Iris pigment epithelial cell (primary cell): ENCODE measurements at regions not wholly inside any gene's neighbourhood (a gene's known extent, or its start where the extent isn't known, plus 50 kb on each side); places are given as distances from the start of the nearest gene placed in this dataset.
"Not testable (repeated sequence)": the region's sequence is repeated elsewhere in the genome, so short reads cannot be mapped to it uniquely, and the experiment has no call there.

Experiments
- DNase-seq: peaks from one replicate; pipeline ENCODE4 v3.0.0-alpha.2; 2011; ENCODE audit warnings: low read depth

DNA sequence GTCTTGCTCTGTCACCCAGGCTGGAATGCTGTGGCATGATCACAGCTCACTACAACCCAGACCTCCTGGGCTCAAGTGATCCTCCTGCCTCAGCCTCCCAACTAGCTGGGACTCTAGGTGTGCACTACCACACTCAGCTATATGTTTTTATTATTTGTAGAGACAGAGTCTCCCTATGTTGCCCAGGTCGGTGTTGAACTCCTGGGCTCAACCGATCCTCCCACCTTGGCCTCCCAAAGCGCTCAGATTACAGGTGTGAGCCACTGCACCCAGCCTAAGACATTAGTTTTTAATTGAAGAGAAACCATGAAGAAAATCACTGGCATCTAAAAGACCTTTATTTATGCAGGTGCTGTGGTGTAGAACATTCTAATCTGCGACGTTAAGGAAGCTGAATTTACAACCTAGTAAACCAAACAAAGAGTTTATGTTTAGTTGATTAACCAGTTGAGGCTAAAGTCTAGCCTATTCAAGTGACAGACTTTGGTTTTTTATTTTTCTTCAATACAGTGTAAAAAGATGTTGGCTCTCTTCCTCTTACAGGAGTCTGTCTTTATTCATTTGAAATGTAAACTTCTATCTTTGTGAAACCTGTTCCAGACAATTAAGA, 52.5 kb upstream of the NBL1 start:
- DNase-seq: no peak

DNA sequence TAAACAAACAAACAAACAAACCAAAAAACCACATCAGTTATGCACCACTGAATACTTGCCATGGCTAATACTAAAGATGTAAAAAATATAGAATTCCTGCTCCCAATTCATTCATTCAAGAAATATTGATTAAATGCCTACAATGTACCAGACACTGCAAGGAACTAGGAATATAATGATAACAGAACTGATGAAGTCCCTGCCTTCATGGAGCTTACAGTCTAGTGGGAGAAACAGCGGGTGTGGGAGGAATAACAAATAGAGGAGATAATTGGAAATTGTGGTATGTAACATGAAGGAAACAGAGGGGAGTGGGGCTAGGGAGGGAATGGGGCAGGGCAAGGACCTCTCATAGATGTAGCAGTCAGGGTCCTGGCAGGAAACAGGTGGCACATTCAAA, 58.6 kb upstream of the NBL1 start:
- DNase-seq: no peak

DNA sequence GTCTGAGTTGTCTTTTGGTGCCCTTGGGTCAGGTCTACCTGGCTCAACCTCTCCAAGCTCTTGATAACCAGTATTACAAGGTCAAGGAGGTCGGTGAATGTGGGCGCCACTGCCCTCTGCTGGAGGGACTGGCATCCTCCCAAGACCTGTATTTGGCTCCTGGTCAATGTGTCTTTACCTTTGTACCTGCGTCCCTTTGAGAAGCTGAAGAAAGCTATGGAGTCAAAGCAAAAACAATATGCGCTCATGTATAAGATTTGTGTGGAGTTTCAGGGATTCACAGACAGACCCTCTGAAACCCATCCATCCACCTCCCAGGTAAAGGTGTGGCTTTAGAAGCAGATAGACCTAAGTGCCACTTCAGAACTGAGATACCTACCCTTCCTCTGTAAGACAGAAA, 61.8 kb upstream of the NBL1 start:
- no peak for DNase-seq

DNA sequence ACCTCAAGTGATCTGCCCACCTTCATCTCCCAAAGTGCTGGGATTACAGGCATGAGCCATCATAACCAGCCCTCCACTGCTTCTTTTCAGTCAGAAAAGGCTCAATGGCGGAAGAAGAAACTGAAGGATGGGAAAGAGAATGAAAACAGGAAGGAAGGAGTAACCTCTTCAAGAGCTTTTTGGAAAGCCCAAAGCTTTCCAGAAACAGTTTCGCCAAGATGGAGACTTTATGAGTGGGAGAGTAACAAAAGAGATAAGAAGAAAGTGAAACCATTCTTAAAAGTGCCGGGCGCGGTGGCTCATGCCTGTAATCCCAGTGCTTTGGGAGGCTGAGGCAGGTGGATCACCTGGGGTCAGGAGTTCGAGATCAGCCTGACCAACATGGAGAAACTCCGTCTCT, 62.7 kb upstream of the NBL1 start:
- DNase-seq: no peak

DNA sequence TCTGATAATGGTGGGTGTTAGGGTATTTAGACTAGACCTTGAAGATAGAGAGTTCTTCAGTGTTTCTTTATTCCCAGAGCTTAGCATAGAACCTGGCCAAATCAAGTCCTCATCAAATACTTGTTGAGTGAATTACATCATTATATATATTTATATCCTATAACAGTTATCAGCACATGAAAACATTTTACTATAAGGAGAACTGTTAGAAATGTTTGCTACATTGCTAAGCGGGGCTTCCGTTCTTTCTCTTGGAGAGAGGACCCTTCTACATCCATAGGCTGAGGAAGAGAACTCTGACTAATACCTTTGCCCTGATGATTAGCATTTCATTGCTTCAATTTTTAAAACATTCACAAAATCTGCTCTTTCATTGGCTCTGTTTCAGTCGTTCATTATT, 66.5 kb upstream of the NBL1 start:
- DNase-seq: no peak

DNA sequence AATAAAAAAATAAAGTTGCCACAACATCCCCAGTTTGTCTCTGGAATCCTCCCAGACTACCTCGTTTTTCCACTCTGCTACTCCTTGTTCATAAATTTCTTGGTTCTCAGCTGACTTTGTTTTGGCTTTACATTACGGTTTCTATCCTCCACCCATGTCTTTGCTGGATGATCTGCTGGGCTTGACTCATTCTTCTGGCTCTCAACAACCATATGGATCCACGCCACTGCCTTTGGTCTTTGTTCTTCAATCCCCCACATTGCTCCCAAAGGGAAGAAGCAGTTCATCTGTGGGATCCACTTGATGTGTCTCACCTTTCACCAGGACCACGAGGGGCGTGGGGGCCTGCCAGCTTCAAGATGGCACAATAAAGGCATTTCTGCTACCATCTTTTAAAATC, 67.1 kb upstream of the NBL1 start:
- peak; percentile 25 for DNase-seq

DNA sequence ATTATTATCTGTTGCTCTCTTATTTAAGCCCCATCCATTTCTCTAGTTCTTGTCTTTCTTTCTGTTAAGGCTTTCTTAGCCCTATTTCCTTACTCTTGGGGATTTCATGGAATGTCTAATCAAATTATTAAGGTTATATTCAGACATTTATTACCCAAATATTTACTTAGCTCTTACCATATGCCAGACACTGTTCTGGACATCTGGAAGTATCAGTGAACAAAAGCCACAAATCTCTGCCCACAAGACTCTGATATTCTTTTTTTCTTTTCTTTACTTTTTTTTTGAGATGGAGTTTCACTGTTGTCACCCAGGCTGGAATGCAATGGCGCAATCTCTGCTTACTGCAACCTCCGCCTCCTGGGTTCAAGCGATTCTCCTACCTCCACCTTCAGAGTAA, 74.3 kb upstream of the NBL1 start:
- peak; percentile 11 for DNase-seq

DNA sequence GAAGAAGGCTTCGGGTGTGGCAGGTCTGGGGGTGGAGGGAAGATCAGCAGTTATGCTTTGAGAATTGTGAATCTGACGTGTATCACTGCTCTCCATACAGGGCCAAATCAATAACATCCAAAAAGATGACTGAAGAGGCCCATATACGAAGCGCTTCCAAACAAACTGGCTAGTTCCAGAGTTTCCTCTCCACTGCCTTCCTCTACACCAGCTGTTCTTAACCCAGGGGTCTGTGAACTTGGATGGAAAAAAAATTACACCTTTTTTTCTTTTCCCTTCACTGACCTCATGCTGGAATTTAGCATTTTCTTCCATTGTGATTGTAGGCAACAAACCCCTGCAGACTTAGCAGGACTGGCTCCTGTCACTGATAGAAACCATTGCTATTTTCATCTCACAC, 77.1 kb upstream of the NBL1 start:
- DNase-seq: no peak

DNA sequence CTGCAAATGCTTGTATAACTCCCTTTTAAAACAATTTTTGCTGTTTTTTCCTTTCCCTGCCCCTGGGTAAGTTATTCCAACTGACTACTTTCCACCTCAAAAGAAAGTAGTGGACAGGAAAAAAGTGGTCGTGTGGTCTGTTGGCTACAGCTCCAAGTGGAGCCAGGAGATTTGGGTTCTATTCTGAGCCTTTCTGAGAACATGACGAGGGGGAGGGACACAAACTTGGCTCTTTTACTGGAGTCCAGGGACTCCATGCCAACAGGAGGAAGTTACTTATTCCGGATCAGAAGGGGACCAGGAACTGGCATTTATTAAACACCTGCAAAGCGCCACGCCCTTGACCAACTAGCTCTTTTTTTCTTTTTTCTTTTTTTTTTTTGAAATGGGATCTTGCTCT, 79.0 kb upstream of the CAPZB start:
- no peak for DNase-seq

DNA sequence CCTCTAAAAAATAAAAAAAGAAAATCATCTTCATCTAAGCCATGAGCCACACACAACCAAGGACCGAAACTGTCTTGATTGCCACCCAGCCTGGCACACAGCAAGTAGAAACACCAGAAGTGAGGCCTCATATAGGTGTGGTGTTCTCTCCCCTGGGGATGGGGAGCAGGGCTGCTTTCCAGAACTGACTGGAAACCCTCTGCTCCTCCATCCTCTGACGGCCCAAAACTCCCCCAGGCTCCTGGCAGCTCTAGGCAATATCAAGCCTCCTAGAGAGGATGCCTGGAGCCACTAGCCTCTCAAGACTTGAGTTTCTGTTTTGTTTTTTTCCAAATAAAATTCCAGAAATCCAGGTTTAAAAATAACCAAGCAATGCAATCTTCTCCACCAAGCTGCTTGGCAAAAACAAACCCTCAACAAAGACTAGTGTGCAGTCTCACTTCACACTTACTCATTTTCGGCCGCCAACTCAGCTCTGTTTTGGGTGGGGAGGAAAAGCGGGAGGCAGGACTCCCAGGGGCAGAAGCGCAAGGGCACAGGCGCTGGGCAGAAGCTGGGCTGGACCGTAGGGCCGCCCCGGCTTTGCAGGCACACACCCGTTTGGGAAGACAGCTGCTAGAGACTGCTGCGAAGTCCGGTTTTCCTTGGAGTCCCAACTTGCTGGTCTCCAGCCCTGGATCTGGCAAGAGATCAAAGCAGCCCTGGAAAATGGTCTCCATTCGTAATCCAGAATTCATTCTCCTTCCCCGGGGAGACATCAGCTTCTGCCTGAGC, 78.2 kb upstream of the CAPZB start:
- peak; percentile 7 for DNase-seq

DNA sequence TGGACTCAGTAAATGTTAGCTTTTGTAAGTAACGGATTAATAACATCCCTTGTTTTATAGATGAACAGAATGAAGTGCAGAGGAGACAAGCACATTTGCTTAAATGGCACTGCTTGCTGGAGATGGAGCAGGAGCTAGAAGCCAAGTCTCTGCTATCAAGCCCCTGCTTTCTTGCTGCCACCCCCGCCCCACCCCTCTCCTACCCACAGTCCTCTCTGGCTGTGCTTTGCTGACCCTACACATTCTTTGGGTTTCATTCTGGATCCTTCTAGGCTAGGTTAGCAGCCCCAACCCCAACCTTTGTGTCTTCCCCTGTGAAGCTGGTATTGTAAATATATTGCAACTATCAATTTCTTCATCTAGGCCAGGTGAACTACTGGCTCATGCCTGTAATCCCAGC, 77.5 kb upstream of the CAPZB start:
- no peak for DNase-seq

DNA sequence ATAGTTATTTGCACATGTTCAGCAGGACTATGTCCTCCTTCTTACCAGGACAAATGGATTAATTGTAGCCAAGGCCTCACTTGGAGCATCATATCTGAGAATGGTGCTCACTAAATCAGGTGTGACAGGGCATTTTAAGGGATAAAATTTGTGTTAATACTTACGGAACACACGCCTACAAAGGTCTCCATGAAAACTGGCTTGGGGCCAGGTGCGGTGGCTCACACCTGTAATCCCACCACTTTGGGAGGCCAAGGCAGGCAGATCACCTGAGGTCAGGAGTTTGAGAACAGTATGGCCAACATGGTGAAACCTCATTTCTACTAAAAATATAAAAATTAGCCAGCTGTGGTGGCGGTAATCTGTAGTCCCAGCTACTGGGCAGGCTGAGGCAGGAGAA, 75.1 kb upstream of the CAPZB start:
- no peak for DNase-seq

DNA sequence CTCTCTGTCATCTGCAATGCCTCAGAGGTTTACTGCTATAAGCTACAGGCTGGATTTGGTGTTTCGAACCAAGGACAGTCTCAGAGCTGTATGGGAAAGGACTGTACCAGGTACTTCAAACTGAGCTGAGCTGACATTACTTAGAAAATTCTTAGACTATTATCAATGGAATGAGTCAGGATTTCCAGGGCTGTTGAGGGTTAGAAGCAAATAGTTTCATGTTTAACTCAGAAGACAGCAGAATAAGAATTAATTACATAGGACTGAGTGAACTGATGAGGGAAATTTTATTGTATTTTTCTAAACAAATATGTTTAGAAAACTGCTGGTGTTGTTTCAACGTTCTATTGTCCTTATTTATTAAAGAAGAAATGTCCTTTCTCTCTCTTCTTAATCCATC, 74.3 kb upstream of the CAPZB start:
- peak; percentile 92 for DNase-seq

DNA sequence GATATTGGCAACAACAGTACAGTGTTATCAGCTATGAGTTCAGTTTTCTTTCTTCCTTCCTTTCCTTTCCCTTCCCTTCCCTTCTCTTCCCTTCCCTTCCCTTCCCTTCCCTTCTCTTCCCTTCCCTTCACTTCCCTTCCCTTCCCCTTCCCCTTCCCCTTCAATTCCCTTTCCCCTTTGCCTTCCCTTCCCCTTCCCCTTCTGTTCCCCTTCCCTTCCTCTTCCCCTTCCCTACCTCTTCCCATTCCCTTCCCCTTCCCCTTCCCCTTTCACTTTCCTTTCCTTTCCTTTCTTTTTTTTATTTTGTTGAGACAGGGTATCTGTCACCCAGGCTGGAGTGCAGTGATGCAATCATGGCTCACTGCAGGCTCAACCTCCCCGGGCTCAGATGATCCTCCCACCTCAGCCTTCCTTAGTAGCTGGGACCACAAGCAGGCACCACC, 72.3 kb upstream of the CAPZB start:
- peak; percentile 44 for DNase-seq

DNA sequence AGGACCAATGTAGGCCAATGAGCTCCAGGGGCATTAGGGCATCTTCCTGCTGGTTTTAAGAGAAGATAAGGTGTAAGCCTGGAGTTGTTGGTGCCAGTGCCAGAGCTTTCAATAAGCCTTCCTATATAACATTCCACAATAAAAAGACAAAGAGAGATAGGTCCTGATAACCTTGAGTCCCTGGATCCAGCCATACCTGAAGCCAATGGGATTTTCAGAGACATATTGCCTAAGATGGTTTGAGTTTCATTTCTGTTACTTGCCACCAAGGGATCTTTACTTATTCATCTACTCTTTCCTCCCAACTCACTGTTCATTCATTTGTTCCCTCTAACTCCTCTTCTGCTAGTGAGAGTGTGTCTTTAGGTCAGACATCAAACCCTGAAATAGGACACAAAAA, 68.8 kb upstream of the CAPZB start:
- DNase-seq: no peak

DNA sequence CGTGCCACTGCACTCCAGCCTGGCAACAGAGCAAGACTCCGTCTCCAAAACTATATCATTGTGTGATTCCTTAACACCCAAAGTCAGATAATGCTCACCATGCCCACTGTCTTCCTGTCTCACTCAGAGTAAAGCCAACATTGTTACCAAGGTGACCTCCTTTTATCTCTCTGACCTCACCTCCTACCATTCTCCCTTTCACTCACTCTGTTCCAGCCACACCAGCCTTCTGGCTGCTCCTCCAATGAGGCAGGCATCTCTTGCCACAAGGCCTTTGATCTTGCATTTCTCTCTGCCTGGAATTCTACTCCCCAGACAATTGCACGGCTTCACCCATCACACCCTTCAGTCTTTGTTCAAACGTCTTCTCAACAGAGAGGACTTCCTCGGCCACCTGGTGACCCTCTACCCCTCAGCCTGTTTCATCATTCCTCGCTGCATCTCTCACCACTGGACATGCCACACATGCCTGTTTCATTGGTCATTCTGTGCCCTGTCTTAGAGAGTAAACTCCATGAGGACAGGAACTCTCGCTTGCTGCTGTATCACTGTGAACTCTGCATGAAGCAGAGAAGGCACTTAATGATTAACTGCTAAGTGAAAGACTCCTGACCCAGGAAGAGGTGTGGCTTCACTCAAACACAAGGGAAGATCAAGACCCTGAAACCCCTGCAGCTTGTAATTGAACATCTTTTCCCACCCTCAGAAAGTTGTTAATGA, 67.1 kb upstream of the CAPZB start:
- no peak for DNase-seq

DNA sequence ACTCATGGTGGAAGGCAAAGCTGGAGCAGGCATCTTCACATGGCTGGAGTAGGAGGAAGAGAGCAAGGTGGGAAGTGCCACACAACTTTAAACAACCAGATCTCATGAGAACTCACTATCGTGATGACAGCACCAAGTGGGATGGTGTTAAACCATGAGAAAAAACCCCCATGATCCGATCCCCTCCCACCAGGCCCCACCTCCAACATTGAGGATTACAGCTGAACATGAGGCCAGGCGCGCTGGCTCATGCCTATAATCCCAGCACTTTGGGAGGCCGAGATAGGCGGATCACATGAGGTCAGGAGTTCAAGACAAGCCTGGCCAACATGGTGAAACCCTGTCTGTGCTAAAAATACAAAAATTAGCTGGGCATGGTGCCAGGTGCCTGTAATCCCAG, 66.5 kb upstream of the CAPZB start:
- not testable (repeated sequence) for DNase-seq

DNA sequence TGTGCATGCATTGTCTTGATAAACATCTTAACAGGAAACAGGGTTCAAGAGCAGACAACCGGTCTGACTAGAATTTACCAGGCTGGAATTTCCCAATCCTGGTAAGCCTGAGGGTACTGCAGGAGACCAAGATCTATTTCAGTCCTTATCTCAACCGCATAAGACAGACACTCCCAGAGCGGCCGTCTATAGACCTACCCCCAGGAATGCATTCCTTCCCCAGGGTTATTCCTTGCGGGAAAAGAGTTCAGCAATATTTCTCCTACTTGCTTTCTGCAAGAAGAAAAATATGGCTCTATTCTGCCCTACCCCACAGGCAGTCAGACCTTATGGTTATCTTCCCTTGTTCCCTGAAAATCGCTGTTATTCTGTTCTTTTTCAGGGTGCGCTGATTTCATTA, 65.1 kb upstream of the CAPZB start:
- DNase-seq: not testable (repeated sequence)

DNA sequence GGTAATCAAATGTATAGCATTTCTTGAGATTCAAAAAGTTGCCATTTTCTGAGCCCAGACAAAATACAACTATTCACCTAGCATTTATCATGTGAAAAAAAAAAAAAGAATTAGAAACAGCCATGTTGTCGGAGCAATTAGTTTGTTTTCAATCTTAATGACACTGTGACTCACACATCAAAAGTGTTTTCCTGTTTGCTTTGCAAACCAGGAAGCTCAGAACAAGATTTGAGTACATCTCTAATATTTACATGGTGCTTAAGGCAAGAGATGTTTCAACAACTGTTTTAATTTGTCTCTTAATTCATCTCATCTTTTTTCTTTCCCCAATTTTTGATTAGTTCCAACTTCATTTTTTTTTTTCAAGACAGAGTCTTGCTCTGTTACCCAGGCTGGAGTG, 62.5 kb upstream of the CAPZB start:
- DNase-seq: no peak

DNA sequence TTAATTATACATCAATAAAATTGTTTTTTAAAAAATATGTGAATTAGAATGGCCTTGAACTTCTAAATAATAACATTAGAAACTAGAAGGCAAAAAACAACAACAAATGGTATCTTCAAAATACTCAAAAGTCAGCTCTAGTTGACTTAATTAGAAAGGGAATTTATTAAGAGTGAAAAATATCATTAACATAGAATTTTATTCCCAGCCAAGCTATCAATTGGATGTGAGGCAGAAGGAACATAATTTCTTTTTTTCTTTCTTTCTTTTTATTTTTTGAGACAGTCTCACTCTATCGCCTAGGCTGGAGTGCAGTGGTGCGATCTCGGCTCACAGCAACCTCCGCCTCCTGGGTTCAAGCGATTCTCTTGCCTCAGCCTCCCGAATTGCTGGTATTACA, 51.2 kb upstream of the CAPZB start:
- DNase-seq: no peak

DNA sequence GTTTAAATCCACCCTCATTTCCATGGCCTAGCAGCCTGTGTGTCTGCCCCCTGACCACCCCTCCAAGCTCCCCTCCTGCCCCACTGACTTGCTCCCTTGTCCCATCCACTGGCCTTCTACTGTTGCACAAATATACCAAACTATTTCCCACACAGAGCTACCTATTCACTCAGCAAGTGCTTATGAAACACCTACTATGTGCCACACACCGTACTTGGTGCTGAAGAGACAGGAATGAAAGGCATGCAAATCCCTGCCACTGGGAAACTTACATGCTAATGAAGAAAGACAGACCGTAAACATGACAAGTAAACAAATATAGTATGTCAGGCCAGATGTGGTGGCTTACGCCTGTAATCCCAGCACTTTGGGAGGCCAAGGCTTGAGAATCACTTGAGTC, 49.9 kb upstream of the CAPZB start:
- DNase-seq: no peak
